AG09309 (cell line): ENCODE measurements at regions not wholly inside any gene's neighbourhood (a gene's known extent, or its start where the extent isn't known, plus 50 kb on each side); places are given as distances from the start of the nearest gene placed in this dataset.

ENCODE experiments used
- DNase-seq: peaks from one replicate; pipeline ENCODE4 v3.0.0-alpha.2; 2010; ENCODE audit warnings: low read depth
- H3K4me3 ChIP-seq: 2 replicates; pipeline ENCODE4 v1.5.1; 2011; ENCODE audit warnings: mild to moderate bottlenecking, low read depth, low read length, moderate library complexity; ENCODE audit not compliant: control insufficient read depth
- TF ChIP-seq, protein P1 (sequence below): IDR thresholded peaks from 2 replicates; pipeline ENCODE4 v1.5.1; 2011; ENCODE audit warnings: mild to moderate bottlenecking, low read depth, low read length, inconsistent platforms; ENCODE audit not compliant: insufficient read depth, control insufficient read depth; ENCODE audit errors: missing control alignments

DNA sequence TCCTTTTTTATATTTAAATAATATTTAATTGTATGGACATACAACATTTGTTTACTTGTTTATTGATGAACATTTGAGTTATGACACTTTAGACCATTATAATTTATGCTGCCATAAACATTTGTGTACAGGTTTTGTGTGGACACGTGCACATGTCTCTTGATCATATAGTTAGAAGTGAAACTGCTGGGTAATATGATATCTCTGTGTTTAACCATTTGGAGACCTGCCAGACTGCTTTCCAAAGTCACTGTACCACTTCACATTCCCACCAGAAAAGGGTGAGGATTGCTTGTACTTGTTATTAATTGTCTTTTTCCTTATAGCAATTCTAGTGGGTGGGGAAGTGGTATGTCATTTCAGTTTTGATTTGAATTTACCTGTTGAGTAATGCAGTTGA, 145.6 kb upstream of the KLHL1 start:
- DNase-seq: no peak
- TF ChIP-seq, protein P1, sequence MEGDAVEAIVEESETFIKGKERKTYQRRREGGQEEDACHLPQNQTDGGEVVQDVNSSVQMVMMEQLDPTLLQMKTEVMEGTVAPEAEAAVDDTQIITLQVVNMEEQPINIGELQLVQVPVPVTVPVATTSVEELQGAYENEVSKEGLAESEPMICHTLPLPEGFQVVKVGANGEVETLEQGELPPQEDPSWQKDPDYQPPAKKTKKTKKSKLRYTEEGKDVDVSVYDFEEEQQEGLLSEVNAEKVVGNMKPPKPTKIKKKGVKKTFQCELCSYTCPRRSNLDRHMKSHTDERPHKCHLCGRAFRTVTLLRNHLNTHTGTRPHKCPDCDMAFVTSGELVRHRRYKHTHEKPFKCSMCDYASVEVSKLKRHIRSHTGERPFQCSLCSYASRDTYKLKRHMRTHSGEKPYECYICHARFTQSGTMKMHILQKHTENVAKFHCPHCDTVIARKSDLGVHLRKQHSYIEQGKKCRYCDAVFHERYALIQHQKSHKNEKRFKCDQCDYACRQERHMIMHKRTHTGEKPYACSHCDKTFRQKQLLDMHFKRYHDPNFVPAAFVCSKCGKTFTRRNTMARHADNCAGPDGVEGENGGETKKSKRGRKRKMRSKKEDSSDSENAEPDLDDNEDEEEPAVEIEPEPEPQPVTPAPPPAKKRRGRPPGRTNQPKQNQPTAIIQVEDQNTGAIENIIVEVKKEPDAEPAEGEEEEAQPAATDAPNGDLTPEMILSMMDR: no peak
- no peak overlapping the region for H3K4me3 ChIP-seq

DNA sequence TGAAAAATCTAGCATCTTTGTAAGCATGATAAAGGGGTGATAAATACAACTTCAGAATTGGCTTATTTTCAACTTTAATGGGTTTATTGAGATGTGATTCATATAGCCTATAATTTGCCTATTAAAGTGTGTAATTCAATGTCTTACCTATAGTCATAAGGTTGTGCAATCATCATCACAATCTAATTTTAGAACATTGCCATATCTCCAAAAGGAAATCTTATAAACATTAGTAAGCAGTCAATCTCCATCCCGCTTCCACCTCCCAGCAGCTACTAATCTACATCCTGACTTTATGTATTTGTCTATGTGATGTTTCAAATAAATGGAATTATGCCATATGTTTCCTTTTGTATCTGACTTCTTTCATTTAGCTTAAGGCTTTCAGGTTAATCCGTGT, 145.2 kb upstream of the KLHL1 start:
- DNase-seq: no peak
- TF ChIP-seq, protein P1: no peak
- H3K4me3 ChIP-seq: no peak overlapping the region

DNA sequence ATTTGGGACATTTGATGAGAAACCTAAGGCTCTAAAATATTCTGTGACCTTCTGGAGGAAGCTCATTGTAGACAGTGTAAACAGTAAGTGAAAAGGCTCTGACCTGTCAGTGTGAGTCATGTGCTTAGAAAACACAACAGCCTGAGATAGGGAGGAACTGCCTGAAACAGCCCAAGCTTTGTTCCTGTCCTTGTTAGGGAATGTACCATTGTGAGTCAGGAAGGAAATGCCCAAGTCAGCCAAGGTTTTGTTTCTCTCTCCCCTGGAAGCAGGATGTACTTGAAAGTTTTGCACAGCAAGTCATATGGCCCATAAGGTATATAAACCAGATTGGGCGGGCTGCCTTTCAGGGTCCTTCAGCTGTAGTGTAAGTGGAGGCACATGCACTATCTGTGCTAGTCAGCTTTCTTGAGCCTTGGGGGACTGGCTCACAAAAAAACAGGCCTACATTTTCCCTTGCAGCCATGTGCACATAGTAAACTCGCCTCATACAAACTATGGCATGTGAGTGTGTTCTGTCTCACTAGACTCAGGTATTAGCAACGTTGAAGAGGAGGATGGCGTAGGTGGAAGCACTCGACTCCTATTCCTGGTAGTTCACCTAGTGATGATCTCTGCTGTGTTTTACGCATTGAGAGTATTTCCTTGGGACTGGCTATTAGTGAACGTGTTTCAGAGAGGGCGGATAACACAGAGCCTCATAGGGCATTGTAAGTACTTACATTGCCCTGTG, 141.2 kb upstream of the KLHL1 start:
- H3K4me3 ChIP-seq: no peak overlapping the region
- TF ChIP-seq, protein P1: no peak
- DNase-seq: no peak

DNA sequence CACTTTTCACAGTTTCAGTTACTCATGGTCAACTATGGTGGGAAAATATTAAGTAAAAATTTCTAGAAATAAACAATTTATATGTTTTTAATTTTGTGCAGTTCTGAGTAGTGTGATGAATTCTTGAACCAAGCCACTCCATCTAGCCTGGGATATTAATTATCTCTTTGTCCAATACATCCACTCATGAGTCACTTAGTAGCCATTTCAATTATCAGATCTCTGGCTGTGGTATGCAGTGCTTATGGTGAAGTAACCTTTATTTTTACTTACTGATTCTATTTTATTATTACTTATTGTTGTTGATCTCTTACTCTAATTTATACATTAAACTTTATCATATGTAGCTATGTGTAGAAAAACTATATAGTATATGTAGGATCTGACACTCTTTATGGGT, 128.9 kb upstream of the KLHL1 start:
- TF ChIP-seq, protein P1: no peak
- no peak for DNase-seq
- no peak overlapping the region for H3K4me3 ChIP-seq

DNA sequence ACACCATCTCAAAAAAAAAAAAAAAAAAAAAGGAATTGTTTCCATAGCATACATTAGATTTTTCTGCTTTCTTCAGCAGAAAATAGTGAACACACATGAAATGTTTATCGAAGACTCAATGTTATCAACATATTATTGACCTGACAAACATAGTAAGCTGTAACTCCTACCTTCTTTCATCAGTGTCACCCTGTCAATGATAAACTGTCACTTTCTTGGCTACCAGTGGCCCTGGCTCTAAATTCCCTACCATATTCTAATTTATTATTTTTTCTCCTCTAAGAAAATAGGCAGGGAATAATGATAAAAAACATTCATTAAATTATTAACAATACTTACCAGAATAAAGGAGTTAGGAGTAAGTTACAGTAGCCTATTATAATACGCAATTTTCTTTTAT, 127.3 kb upstream of the KLHL1 start:
- H3K4me3 ChIP-seq: no peak overlapping the region
- no peak for DNase-seq
- TF ChIP-seq, protein P1: no peak

DNA sequence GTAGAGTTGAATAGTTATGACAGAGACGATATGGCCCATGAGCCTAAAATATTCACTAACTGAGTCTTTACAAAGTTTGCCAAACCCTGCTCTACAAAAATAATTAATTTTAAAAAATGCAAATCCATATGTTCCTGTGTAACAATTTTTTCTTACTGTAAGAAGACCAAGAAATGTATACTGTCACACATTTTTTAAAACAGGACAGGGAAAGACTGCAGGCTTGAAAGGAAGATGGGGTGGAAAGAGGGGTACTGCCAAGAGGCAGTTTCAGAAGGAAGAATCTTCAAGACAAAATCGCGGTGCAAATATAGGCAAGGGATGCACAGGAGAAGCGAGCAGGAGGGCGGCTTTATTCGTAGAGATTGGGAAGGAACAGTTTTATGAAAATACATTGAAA, 115.7 kb upstream of the KLHL1 start:
- no peak for DNase-seq
- TF ChIP-seq, protein P1: no peak
- no peak overlapping the region for H3K4me3 ChIP-seq
